Astrocyte of the cerebellum (primary cell): ENCODE measurements at regions not wholly inside any gene's neighbourhood (a gene's known extent, or its start where the extent isn't known, plus 50 kb on each side); places are given as distances from the start of the nearest gene placed in this dataset.

Experiments
- DNase-seq: peaks from one replicate; pipeline ENCODE4 v3.0.0-alpha.2; 2011; ENCODE audit warnings: low read depth
- H3K4me3 ChIP-seq: 2 replicates; pipeline ENCODE4 v1.5.1; 2011; ENCODE audit warnings: mild to moderate bottlenecking, low read depth, low read length, moderate library complexity
- in situ Hi-C: cut with HindIII; loops from 2 replicates; pipeline ENCODE4 v1.10.0; 2017; ENCODE audit warnings: low sequenced_read_pairs
- TF ChIP-seq, protein P1 (sequence below): IDR thresholded peaks from 2 replicates; pipeline ENCODE4 v1.5.1; 2012; ENCODE audit warnings: low read length, low read depth, moderate library complexity, mild to moderate bottlenecking; ENCODE audit errors: missing control alignments

- DNase-seq, result no peak
These were observed 179.2 kb upstream of the GHITM start for GRCh38 chr10:83960125-83960524.

DNA sequence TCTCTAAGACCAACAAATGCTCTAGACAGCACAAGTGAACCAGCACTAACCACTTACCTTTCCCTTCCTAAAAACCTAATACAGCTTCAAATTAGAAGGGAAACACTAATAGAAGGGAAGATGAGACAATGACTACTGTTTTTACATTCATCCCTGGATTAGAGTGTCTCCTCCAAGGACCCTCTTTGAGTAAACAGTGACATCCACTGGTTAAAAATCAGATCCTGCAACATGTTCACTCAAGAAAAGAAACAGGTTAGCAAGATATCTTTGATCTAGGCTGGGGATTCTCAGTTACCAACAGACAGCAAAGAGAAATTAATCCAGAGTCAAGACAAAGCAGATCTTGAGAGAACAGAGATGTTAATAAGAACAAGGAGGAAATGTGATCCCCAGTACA, 177.7 kb upstream of the GHITM start:
- TF ChIP-seq, protein P1, sequence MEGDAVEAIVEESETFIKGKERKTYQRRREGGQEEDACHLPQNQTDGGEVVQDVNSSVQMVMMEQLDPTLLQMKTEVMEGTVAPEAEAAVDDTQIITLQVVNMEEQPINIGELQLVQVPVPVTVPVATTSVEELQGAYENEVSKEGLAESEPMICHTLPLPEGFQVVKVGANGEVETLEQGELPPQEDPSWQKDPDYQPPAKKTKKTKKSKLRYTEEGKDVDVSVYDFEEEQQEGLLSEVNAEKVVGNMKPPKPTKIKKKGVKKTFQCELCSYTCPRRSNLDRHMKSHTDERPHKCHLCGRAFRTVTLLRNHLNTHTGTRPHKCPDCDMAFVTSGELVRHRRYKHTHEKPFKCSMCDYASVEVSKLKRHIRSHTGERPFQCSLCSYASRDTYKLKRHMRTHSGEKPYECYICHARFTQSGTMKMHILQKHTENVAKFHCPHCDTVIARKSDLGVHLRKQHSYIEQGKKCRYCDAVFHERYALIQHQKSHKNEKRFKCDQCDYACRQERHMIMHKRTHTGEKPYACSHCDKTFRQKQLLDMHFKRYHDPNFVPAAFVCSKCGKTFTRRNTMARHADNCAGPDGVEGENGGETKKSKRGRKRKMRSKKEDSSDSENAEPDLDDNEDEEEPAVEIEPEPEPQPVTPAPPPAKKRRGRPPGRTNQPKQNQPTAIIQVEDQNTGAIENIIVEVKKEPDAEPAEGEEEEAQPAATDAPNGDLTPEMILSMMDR, result no peak
- H3K4me3 ChIP-seq, result no peak overlapping the region
- in situ Hi-C loops, result no loop called here
- DNase-seq, result no peak

More at GRCh38 chr10:83960125-83960524, 179.2 kb upstream of the GHITM start:
- in situ Hi-C loops, result no loop called here
- TF ChIP-seq, protein P1, result no peak
- no peak overlapping the region for H3K4me3 ChIP-seq

- in situ Hi-C loops, result no loop called here
- TF ChIP-seq, protein P1, result no peak
- no peak for DNase-seq
- H3K4me3 ChIP-seq, result no peak overlapping the region
These were observed 175.9 kb upstream of the GHITM start for GRCh38 chr10:83963446-83963845.

GRCh38 chr10:83965473-83965872, 173.8 kb upstream of the GHITM start:
- DNase-seq, result no peak
- TF ChIP-seq, protein P1, result no peak
- in situ Hi-C loops, result no loop called here
- H3K4me3 ChIP-seq, result no peak overlapping the region

- DNase-seq, result no peak
- in situ Hi-C loops, result no loop called here
- TF ChIP-seq, protein P1, result no peak
These were observed 171.3 kb upstream of the GHITM start for GRCh38 chr10:83968052-83968451.

GRCh38 chr10:83978681-83979383, 160.5 kb upstream of the GHITM start:
- TF ChIP-seq, protein P1, result no peak
- DNase-seq, result no peak
- in situ Hi-C loops, result no loop called here
- H3K4me3 ChIP-seq, result no peak overlapping the region

More at GRCh38 chr10:83968052-83968451, 171.3 kb upstream of the GHITM start:
- H3K4me3 ChIP-seq, result no peak overlapping the region
